ENCODE measurements at regions not wholly inside any gene's neighbourhood (a gene's known extent, or its start where the extent isn't known, plus 50 kb on each side); places are given as distances from the start of the nearest gene placed in this dataset.

- ATAC-seq (ENCODE audit: low FRiP score in 2 of 2) (no peak), DNase-seq (no peak)
- H3K27ac ChIP-seq: no peak overlapping the region
Observed at GRCh38 chr5:152193391-152194107, 211.5 kb downstream of the NMUR2 start.

GRCh38 chr5:152188251-152188650 is 216.8 kb downstream of the NMUR2 start:
- ATAC-seq (ENCODE audit: low FRiP score in 2 of 2) (no peak), DNase-seq (no peak)
- no peak overlapping the region for H3K4me3 ChIP-seq
- H3K27ac ChIP-seq: no peak overlapping the region
- H3K4me1 ChIP-seq: no peaks in the 10 kb centered on the region
- H3K9me3 ChIP-seq: peaks cover 0 to 7% (median 0%) of the 10 kb centered on the region in 4 donors
- H3K27me3 ChIP-seq: no peaks in the 10 kb centered on the region
- no peaks in the 10 kb centered on the region for H3K36me3 ChIP-seq
- TF ChIP-seq CTCF (IDR thresholded peaks at IDR 0.05): no peak
- TF ChIP-seq EP300 (IDR thresholded peaks at IDR 0.05): no peak
- TF ChIP-seq POLR2A (IDR thresholded peaks at IDR 0.05): no peak
- no peak for TF ChIP-seq POLR2AphosphoS5 (IDR thresholded peaks at IDR 0.05)

More at GRCh38 chr5:152193391-152194107, 211.5 kb downstream of the NMUR2 start:
- H3K36me3 ChIP-seq: no peaks in the 10 kb centered on the region
- TF ChIP-seq CTCF (IDR thresholded peaks at IDR 0.05) (no peak), EP300 (IDR thresholded peaks at IDR 0.05) (no peak), POLR2AphosphoS5 (IDR thresholded peaks at IDR 0.05) (no peak), POLR2A (IDR thresholded peaks at IDR 0.05) (no peak)
- no peaks in the 10 kb centered on the region for H3K4me1 ChIP-seq
- H3K9me3 ChIP-seq: no peaks in the 10 kb centered on the region
- H3K27me3 ChIP-seq: no peaks in the 10 kb centered on the region
- H3K4me3 ChIP-seq: no peak overlapping the region

- Histone ChIP-seq H3K27me3 (no peaks in the 10 kb centered on the region), H3K4me3 (no peak overlapping the region), H3K27ac (no peak overlapping the region), H3K4me1 (no peaks in the 10 kb centered on the region), H3K36me3 (no peaks in the 10 kb centered on the region), H3K9me3 (peaks cover 0 to 7% (median 0%) of the 10 kb centered on the region in 4 donors)
- DNase-seq: no peak
- TF ChIP-seq POLR2AphosphoS5 (IDR thresholded peaks at IDR 0.05): no peak
- no peak for TF ChIP-seq CTCF (IDR thresholded peaks at IDR 0.05)
- no peak for TF ChIP-seq EP300 (IDR thresholded peaks at IDR 0.05)
- no peak for TF ChIP-seq POLR2A (IDR thresholded peaks at IDR 0.05)
- no peak for ATAC-seq (ENCODE audit: low FRiP score in 2 of 2)
Observed at GRCh38 chr5:152187668-152188067, 217.4 kb downstream of the NMUR2 start.

GRCh38 chr5:152185547-152186245 is 219.4 kb downstream of the NMUR2 start:
- peaks cover 0 to 7% (median 0%) of the 10 kb centered on the region in 4 donors for H3K9me3 ChIP-seq
- WGBS, 2 donors: 38 to 45% methylated on average over 9 of the region's 9 CpGs

More at GRCh38 chr5:152185547-152186245, 219.4 kb downstream of the NMUR2 start:
- Histone ChIP-seq H3K27me3 (no peaks in the 10 kb centered on the region), H3K36me3 (no peaks in the 10 kb centered on the region), H3K4me1 (no peaks in the 10 kb centered on the region), H3K4me3 (no peak overlapping the region), H3K27ac (no peak overlapping the region)
- DNase-seq: no peak
- TF ChIP-seq POLR2A (IDR thresholded peaks at IDR 0.05) (no peak), EP300 (IDR thresholded peaks at IDR 0.05) (no peak), CTCF (IDR thresholded peaks at IDR 0.05) (no peak), POLR2AphosphoS5 (IDR thresholded peaks at IDR 0.05) (no peak)
- no peak for ATAC-seq (ENCODE audit: low FRiP score in 2 of 2)
